ENCODE measurements at regions not wholly inside any gene's neighbourhood (a gene's known extent, or its start where the extent isn't known, plus 50 kb on each side); places are given as distances from the start of the nearest gene placed in this dataset.

GRCh38 chr12:71236133-71236660, 78.4 kb upstream of the TSPAN8 start (continued):
- TF ChIP-seq ZBTB40 (IDR thresholded peaks at IDR 0.05) (no peak), ZBTB40 (CRISPR knock-in tag; IDR thresholded peaks at IDR 0.05) (no peak), NFE2L2 (IDR thresholded peaks at IDR 0.05; ENCODE audit: low read length) (no peak), ZNF143 (CRISPR knock-in tag; IDR thresholded peaks at IDR 0.05) (no peak), ZNF703 (CRISPR knock-in tag; IDR thresholded peaks at IDR 0.05; ENCODE audit: borderline replicate concordance) (no peak), ZNF350 (CRISPR knock-in tag; IDR thresholded peaks at IDR 0.05; ENCODE audit: borderline replicate concordance, low read depth) (no peak), MEIS2 (CRISPR knock-in tag; IDR thresholded peaks at IDR 0.05) (no peak), MED1 (CRISPR knock-in tag; IDR thresholded peaks at IDR 0.05) (no peak), ZNF253 (CRISPR knock-in tag; IDR thresholded peaks at IDR 0.05; ENCODE audit: borderline replicate concordance) (no peak), ZNF879 (CRISPR knock-in tag; IDR thresholded peaks at IDR 0.05) (no peak), TBL1XR1 (IDR thresholded peaks at IDR 0.05; ENCODE audit: borderline replicate concordance, low read length, partially characterized antibody) (no peak), CHCHD3 (CRISPR knock-in tag; IDR thresholded peaks at IDR 0.05) (no peak), ZNF224 (CRISPR knock-in tag; IDR thresholded peaks at IDR 0.05) (no peak), ZNF282 (IDR thresholded peaks at IDR 0.05; ENCODE audit: partially characterized antibody) (no peak)
